Nephron (organoid): ENCODE measurements at regions not wholly inside any gene's neighbourhood (a gene's known extent, or its start where the extent isn't known, plus 50 kb on each side); places are given as distances from the start of the nearest gene placed in this dataset.
A peak's percentile ranks its signal among the peaks of the same experiment; 100 is the strongest.

ENCODE experiments used
- H3K27ac Mint-ChIP-seq, 3 experiments: 2 replicates each; pipeline ENCODE4 v1.8.0; 2020; ENCODE audit warnings: mixed read lengths in 3 of 3, mild to moderate bottlenecking in 2 of 3, moderate library complexity in 1 of 3
- H3K27me3 Mint-ChIP-seq: 2 replicates; pipeline ENCODE4 v1.8.0; 2021; ENCODE audit warnings: low read depth, mild to moderate bottlenecking, moderate library complexity, mixed read lengths
- H3K36me3 Mint-ChIP-seq: 2 replicates; pipeline ENCODE4 v1.8.0; 2020; ENCODE audit warnings: low read depth, mixed read lengths
- H3K4me1 Mint-ChIP-seq: 2 replicates; pipeline ENCODE4 v1.8.0; 2020; ENCODE audit warnings: mixed read lengths
- H3K4me3 Mint-ChIP-seq, 3 experiments: 2 replicates each; pipeline ENCODE4 v1.8.0; 2020; ENCODE audit warnings: mild to moderate bottlenecking in 3 of 3, mixed read lengths in 3 of 3, moderate library complexity in 2 of 3
- H3K9me3 Mint-ChIP-seq: 2 replicates; pipeline ENCODE4 v1.8.0; 2020; ENCODE audit warnings: mixed read lengths
- TF ChIP-seq, protein P1 (sequence below), 3 experiments: fragments of 200-600 bp; sonication (generic); IDR thresholded peaks; one replicate each; pipeline ENCODE4 v1.5.0; 2021; ENCODE audit warnings: antibody characterized with exemption in 3 of 3; ENCODE audit not compliant: unreplicated experiment in 3 of 3

DNA sequence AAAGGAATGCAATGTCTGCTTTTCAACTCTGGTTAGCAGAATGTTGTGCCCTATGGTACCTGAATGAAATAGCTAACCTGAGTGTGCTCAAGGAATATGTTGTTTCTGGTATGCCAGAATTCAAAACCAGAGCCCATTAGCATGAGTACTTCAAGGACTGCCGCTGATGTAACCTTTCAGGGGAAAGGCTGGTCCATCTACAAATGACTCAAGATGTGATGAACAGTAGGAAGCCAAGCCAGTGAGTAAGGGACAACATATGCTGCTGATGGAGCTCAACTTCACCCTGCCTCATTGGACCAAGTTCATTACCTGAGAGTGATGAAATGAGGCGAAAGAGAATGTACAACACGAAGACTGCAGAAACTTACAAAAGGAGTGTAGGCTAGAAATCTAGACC lies 95.7 kb upstream of the BMP2 start:
- Mint-ChIP-seq H3K27me3 (peaks cover 4% of the 10 kb centered on the region), H3K9me3 (no peaks in the 10 kb centered on the region), H3K27ac (no peak overlapping the region), H3K36me3 (no peaks in the 10 kb centered on the region), H3K4me3 (no peak overlapping the region), H3K4me1 (no peaks in the 10 kb centered on the region)
- TF ChIP-seq, protein P1, sequence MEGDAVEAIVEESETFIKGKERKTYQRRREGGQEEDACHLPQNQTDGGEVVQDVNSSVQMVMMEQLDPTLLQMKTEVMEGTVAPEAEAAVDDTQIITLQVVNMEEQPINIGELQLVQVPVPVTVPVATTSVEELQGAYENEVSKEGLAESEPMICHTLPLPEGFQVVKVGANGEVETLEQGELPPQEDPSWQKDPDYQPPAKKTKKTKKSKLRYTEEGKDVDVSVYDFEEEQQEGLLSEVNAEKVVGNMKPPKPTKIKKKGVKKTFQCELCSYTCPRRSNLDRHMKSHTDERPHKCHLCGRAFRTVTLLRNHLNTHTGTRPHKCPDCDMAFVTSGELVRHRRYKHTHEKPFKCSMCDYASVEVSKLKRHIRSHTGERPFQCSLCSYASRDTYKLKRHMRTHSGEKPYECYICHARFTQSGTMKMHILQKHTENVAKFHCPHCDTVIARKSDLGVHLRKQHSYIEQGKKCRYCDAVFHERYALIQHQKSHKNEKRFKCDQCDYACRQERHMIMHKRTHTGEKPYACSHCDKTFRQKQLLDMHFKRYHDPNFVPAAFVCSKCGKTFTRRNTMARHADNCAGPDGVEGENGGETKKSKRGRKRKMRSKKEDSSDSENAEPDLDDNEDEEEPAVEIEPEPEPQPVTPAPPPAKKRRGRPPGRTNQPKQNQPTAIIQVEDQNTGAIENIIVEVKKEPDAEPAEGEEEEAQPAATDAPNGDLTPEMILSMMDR (IDR thresholded peaks at IDR 0.05; ENCODE audit: unreplicated experiment in 3 of 3): no peak

DNA sequence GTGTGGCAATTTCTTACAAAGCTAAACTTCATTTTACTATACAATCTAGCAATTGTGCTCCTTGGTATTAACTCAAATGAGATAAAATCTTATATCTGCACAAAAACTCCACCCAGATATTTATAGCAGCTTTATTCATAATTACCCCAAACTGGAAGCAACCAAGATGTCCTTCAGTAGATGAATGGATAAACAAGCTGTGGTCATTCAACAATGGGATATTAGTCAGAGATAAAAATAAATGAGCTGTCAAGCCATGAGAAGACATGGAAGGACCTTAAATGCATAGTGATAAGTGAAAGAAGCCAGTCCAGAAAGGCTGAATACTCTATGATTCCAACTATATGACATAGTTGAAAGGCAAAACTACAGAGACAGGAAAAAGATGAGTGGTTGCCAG lies 98.9 kb upstream of the BMP2 start:
- Mint-ChIP-seq H3K36me3 (peaks cover 3% of the 10 kb centered on the region), H3K4me3 (no peak overlapping the region), H3K4me1 (peaks cover 5% of the 10 kb centered on the region), H3K27me3 (peaks cover 4% of the 10 kb centered on the region), H3K27ac (no peak overlapping the region), H3K9me3 (peaks cover 5% of the 10 kb centered on the region)
- TF ChIP-seq, protein P1 (IDR thresholded peaks at IDR 0.05; ENCODE audit: unreplicated experiment in 3 of 3): no peak

DNA sequence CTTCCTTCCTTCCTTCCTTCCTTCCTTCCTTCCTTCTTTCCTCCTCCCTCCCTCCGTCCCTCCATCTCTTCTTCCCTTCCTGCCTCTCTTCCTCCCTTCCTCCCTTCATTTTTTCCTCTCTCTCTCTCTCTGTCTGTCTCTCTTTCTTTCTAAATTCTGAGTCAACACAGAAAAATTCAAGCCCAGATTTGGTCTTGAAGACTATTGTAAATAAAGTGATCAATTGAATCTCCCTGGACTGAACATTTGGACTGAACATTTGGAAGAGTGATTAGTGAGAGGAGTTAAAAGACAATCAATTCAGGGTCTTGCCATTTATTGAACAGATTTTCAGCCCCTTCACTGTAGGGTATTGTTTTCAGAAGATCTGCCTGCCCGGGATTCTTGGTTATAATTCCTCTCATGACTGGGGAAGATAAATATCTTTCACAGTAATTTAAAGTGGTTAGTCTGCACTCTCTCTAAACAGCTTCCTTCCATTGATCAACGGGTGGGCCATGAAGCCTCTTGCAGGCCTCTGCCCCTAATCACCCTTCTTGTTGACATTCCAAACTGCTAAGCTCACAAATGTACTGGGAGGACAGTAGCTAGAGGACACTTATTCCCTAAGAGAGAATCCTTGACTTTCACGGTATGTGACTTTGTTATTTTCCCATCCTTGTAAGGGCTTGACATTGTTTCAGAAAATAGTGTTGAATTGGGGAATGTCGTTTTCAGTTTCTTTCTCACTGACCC lies 101.7 kb upstream of the BMP2 start:
- peaks cover 3% of the 10 kb centered on the region for H3K36me3 Mint-ChIP-seq
- peaks cover 4% of the 10 kb centered on the region for H3K27me3 Mint-ChIP-seq
- H3K4me1 Mint-ChIP-seq: peaks cover 9% of the 10 kb centered on the region
- peaks cover 5% of the 10 kb centered on the region for H3K9me3 Mint-ChIP-seq
- TF ChIP-seq, protein P1 (IDR thresholded peaks at IDR 0.05; ENCODE audit: unreplicated experiment in 3 of 3): no peak
- H3K27ac Mint-ChIP-seq: peak overlapping the region in 2 of 3 experiments; percentile 16 to 83
- H3K4me3 Mint-ChIP-seq: no peak overlapping the region

DNA sequence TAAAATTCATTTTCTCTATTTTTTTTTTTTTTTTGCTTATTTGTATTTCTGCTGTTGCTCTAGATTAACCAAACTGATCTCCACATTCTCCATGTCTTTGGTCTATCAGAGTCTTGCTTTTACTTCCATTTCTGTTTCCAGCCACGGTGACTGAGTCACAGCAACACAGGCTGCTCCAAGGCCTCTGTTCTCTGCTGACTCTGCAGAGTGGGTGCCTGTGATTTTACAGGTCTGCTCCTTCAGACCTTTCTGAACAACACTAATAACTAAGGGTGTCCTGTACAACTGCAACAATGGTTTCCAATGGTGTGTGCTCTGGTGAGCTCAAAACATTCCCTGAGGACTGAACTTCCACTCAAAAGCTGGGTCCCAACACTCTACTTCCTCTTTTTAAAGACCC lies 102.3 kb upstream of the BMP2 start:
- Mint-ChIP-seq H3K4me1 (peaks cover 9% of the 10 kb centered on the region), H3K9me3 (peaks cover 5% of the 10 kb centered on the region), H3K36me3 (peaks cover 3% of the 10 kb centered on the region), H3K27me3 (peaks cover 4% of the 10 kb centered on the region), H3K4me3 (no peak overlapping the region), H3K27ac (peak overlapping the region in 1 of 3 experiments; percentile 83)
- TF ChIP-seq, protein P1 (IDR thresholded peaks at IDR 0.05; ENCODE audit: unreplicated experiment in 3 of 3): no peak

DNA sequence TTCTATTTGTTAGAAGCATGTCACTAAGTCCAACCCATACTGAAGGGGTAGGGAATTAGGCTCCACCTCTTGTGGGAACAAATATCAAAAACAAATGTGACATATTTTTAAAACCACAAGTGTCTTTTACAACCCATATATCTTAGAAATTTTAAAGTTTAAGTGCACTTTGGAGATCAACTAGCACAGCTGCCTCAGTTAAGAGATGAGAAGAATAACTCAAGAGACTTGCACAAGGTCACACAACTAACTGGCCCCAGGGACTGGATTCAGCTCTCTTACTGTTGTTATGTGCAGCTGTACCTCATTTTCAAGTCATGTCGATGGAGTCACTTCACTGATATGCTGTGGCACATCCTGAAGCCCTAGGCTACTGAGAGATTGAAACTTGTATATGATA lies 102.9 kb upstream of the BMP2 start:
- peaks cover 9% of the 10 kb centered on the region for H3K4me1 Mint-ChIP-seq
- peaks cover 5% of the 10 kb centered on the region for H3K9me3 Mint-ChIP-seq
- no peak overlapping the region for H3K4me3 Mint-ChIP-seq
- no peak overlapping the region for H3K27ac Mint-ChIP-seq
- peaks cover 3% of the 10 kb centered on the region for H3K36me3 Mint-ChIP-seq
- peaks cover 4% of the 10 kb centered on the region for H3K27me3 Mint-ChIP-seq
- TF ChIP-seq, protein P1 (IDR thresholded peaks at IDR 0.05; ENCODE audit: unreplicated experiment in 3 of 3): no peak
